Keratinocyte (primary cell): ENCODE measurements at regions not wholly inside any gene's neighbourhood (a gene's known extent, or its start where the extent isn't known, plus 50 kb on each side); places are given as distances from the start of the nearest gene placed in this dataset.

Experiments
- DNase-seq: peaks from one replicate; pipeline ENCODE4 v3.0.0-alpha.2; 2011; ENCODE audit warnings: low read depth, missing footprints, low spot score
- FAIRE-seq: peaks from 2 replicates; lab custom pipeline; 2011; peaks lifted over from hg19 to GRCh38; lab: Jason Lieb, UNC
- H2AFZ ChIP-seq: 2 replicates; pipeline ENCODE4 v1.6.0; 2012; ENCODE audit warnings: low read length, control low read depth, inconsistent platforms; ENCODE audit not compliant: control insufficient read depth
- H3K27ac ChIP-seq: 2 replicates; pipeline ENCODE4 v1.5.1; 2011; ENCODE audit warnings: low read length; ENCODE audit not compliant: control insufficient read depth, insufficient read depth
- H3K27me3 ChIP-seq: 3 replicates; pipeline ENCODE4 v1.6.0; 2011; ENCODE audit warnings: low read length; ENCODE audit not compliant: control insufficient read depth, insufficient read depth; ENCODE audit errors: extremely low read depth
- H3K36me3 ChIP-seq, 2 experiments: 2 replicates in 1 of 2; 3 replicates in 1 of 2; pipeline ENCODE4 v1.5.1; 2011; ENCODE audit warnings: low read length in 2 of 2, mild to moderate bottlenecking in 1 of 2; ENCODE audit not compliant: control insufficient read depth in 2 of 2, insufficient read depth in 2 of 2; ENCODE audit errors: extremely low read depth in 1 of 2
- H3K4me1 ChIP-seq: 3 replicates; pipeline ENCODE4 v1.5.1; 2011; ENCODE audit warnings: low read length; ENCODE audit not compliant: control insufficient read depth, insufficient read depth; ENCODE audit errors: extremely low read depth
- H3K4me2 ChIP-seq: 3 replicates; pipeline ENCODE4 v1.6.0; 2011; ENCODE audit warnings: low read depth, low read length; ENCODE audit not compliant: control insufficient read depth, insufficient read depth; ENCODE audit errors: extremely low read depth
- H3K4me3 ChIP-seq, 3 experiments: fragments of 200-600 bp in 1 of 3; sonication (generic) in 1 of 3; 2 replicates in 2 of 3; 3 replicates in 1 of 3; pipeline ENCODE4 v1.5.1; 2011 to 2016; ENCODE audit warnings: low read length in 3 of 3, mild to moderate bottlenecking in 3 of 3, control low read depth in 2 of 3, inconsistent platforms in 1 of 3, low read depth in 1 of 3, mixed read lengths in 1 of 3, mixed run types in 1 of 3, moderate library complexity in 1 of 3; ENCODE audit not compliant: control insufficient read depth in 2 of 3, insufficient read depth in 2 of 3; ENCODE audit errors: extremely low read depth in 1 of 3
- H3K79me2 ChIP-seq: 2 replicates; pipeline ENCODE4 v1.6.0; 2012; ENCODE audit warnings: low read length; ENCODE audit not compliant: control insufficient read depth, insufficient read depth
- H3K9ac ChIP-seq: 3 replicates; pipeline ENCODE4 v1.6.0; 2011; ENCODE audit warnings: low read length; ENCODE audit not compliant: control insufficient read depth, insufficient read depth; ENCODE audit errors: extremely low read depth
- H3K9me1 ChIP-seq: 3 replicates; pipeline ENCODE4 v1.6.0; 2011; ENCODE audit warnings: low read length; ENCODE audit not compliant: control insufficient read depth, insufficient read depth; ENCODE audit errors: extremely low read depth
- H3K9me3 ChIP-seq: 2 replicates; pipeline ENCODE4 v1.5.1; 2012; ENCODE audit warnings: low read depth, low read length; ENCODE audit not compliant: control insufficient read depth
- H4K20me1 ChIP-seq: 3 replicates; pipeline ENCODE4 v1.6.0; 2011; ENCODE audit warnings: low read length; ENCODE audit not compliant: control insufficient read depth, insufficient read depth; ENCODE audit errors: extremely low read depth
- EZH2 ChIP-seq: IDR thresholded peaks from one replicate; pipeline ENCODE4 v1.6.1; 2012; ENCODE audit warnings: inconsistent platforms, mild to moderate bottlenecking, low read length, moderate library complexity
- dilution Hi-C: fragments of 300-500 bp; cut with MboI; formaldehyde crosslinking; loops from one replicate; pipeline ENCODE4 v1.7.0; 2020; ENCODE audit warnings: low sequenced_read_pairs; ENCODE audit not compliant: extremely low pct_ligation_motif_present
- TF ChIP-seq, protein P1 (sequence below), 3 experiments: IDR thresholded peaks in 1 of 3; conservative IDR thresholded peaks in 1 of 3; optimal IDR thresholded peaks in 1 of 3; 2 replicates in 2 of 3; 3 replicates in 1 of 3; pipeline versions ENCODE3 to v1.5.1; 2011; ENCODE audit warnings: low read length in 3 of 3, mild to moderate bottlenecking in 3 of 3, moderate library complexity in 2 of 3, control low read depth in 1 of 3, inconsistent platforms in 1 of 3; ENCODE audit not compliant: insufficient read depth in 2 of 3; ENCODE audit errors: extremely low read depth in 1 of 3

DNA sequence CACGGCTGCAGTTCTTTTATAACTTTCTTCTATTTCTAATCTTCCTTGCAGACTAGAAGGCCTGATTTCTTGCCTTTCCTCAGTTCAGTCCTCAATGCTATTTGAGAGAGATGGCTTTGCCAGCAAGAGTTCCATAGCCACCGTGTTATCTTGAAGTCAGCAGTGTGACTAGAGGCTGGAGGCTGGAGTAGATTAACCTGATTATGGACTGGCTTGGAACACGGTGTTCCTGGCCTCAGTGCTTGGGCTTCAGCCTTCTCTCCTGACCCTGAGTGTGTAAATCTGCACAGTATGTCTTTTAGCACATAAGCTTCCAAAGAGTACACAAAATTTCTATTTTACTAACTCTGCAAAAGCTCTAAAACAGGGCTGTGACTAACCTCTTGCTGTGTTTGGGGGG lies 61.4 kb downstream of the CCDC54 start:
- TF ChIP-seq EZH2: no peak
- TF ChIP-seq, protein P1, sequence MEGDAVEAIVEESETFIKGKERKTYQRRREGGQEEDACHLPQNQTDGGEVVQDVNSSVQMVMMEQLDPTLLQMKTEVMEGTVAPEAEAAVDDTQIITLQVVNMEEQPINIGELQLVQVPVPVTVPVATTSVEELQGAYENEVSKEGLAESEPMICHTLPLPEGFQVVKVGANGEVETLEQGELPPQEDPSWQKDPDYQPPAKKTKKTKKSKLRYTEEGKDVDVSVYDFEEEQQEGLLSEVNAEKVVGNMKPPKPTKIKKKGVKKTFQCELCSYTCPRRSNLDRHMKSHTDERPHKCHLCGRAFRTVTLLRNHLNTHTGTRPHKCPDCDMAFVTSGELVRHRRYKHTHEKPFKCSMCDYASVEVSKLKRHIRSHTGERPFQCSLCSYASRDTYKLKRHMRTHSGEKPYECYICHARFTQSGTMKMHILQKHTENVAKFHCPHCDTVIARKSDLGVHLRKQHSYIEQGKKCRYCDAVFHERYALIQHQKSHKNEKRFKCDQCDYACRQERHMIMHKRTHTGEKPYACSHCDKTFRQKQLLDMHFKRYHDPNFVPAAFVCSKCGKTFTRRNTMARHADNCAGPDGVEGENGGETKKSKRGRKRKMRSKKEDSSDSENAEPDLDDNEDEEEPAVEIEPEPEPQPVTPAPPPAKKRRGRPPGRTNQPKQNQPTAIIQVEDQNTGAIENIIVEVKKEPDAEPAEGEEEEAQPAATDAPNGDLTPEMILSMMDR (optimal IDR thresholded peaks at IDR 0.05 in 1 of 3, IDR thresholded peaks at IDR 0.05 in 1 of 3, conservative IDR thresholded peaks at IDR 0.05 in 1 of 3; ENCODE audit: extremely low read depth in 1 of 3, insufficient read depth in 2 of 3, low read length in 3 of 3): no peak
- Histone ChIP-seq H3K4me3 (no peak overlapping the region), H3K4me2 (no peak overlapping the region), H3K36me3 (no peaks in the 10 kb centered on the region), H3K9me3 (no peaks in the 10 kb centered on the region), H3K27ac (no peak overlapping the region), H3K9ac (no peak overlapping the region), H4K20me1 (no peaks in the 10 kb centered on the region), H3K27me3 (no peaks in the 10 kb centered on the region), H3K79me2 (no peaks in the 10 kb centered on the region), H2AFZ (no peak overlapping the region), H3K9me1 (no peaks in the 10 kb centered on the region), H3K4me1 (no peaks in the 10 kb centered on the region)
- dilution Hi-C loops: loop anchor here (25.0 kb wide), 1 partner anchor 176 kb away; no protein-coding TSS in a partner anchor
- FAIRE-seq (no peak), DNase-seq (no peak)

DNA sequence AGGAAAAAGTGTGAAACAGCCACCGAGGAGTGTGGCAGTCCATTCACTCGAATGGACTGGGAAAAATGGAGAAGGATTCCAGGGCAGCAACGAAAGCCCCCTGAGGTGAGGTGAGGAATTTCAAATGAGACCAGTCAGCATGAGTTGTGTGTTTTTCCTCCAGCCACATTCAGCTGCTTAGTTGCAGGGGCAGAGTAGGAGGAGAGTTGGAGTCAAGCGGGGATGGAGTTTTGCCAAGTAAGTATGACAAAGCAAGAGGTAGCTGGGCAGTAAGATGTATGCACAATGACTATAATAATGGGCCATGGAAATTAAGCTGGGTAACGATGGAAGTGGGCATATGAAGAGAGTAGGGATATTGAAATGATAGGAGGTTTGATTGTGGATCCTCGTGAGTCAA lies 64.4 kb downstream of the CCDC54 start:
- no peaks in the 10 kb centered on the region for H3K36me3 ChIP-seq
- no peak overlapping the region for H3K4me2 ChIP-seq
- H3K9ac ChIP-seq: no peak overlapping the region
- no peak overlapping the region for H3K27ac ChIP-seq
- no peaks in the 10 kb centered on the region for H4K20me1 ChIP-seq
- no peaks in the 10 kb centered on the region for H3K79me2 ChIP-seq
- DNase-seq (no peak), FAIRE-seq (no peak)
- dilution Hi-C loops: loop anchor here (25.0 kb wide), 1 partner anchor 179 kb away; no protein-coding TSS in a partner anchor
- no peaks in the 10 kb centered on the region for H3K9me3 ChIP-seq
- H3K27me3 ChIP-seq: no peaks in the 10 kb centered on the region
- H3K4me1 ChIP-seq: no peaks in the 10 kb centered on the region
- TF ChIP-seq, protein P1 (optimal IDR thresholded peaks at IDR 0.05 in 1 of 3, IDR thresholded peaks at IDR 0.05 in 1 of 3, conservative IDR thresholded peaks at IDR 0.05 in 1 of 3; ENCODE audit: extremely low read depth in 1 of 3, insufficient read depth in 2 of 3, low read length in 3 of 3): no peak
- TF ChIP-seq EZH2: no peak
- no peaks in the 10 kb centered on the region for H3K9me1 ChIP-seq
- H2AFZ ChIP-seq: no peak overlapping the region
- no peak overlapping the region for H3K4me3 ChIP-seq
